ENCODE measurements at regions not wholly inside any gene's neighbourhood (a gene's known extent, or its start where the extent isn't known, plus 50 kb on each side); places are given as distances from the start of the nearest gene placed in this dataset.

DNA sequence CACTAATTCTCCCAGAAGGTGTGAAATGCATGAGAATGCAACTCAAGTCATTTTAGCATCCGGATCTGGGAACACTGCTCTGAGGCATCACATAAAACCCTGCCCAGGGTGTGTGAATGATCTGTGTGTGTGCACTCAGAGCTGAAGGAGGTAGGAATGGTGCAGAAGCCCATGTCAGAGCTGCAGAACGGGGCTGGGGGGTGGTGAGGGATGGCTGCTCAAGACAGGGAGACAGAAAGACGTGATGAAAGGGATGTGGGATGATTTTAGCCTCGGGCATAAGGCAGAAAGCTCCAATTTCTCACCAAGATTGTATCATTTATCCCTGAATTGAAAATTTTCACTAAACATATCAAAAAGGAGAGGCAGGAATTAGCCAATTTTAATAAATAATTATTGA is 369.1 kb downstream of the EIPR1 start:
- WGBS = 19% methylated on average over 4 of the region's 4 CpGs
- Histone ChIP-seq H3K27me3 (peaks cover 21% of the 10 kb centered on the region), H3K36me3 (no peaks in the 10 kb centered on the region), H3K4me3 (no peak overlapping the region), H3K9me3 (no peaks in the 10 kb centered on the region), H3K4me1 (no peaks in the 10 kb centered on the region), H3K27ac (no peak overlapping the region)
- DNase-seq (ENCODE audit: low spot score in 2 of 2) = no peak
- TF ChIP-seq, protein P1, sequence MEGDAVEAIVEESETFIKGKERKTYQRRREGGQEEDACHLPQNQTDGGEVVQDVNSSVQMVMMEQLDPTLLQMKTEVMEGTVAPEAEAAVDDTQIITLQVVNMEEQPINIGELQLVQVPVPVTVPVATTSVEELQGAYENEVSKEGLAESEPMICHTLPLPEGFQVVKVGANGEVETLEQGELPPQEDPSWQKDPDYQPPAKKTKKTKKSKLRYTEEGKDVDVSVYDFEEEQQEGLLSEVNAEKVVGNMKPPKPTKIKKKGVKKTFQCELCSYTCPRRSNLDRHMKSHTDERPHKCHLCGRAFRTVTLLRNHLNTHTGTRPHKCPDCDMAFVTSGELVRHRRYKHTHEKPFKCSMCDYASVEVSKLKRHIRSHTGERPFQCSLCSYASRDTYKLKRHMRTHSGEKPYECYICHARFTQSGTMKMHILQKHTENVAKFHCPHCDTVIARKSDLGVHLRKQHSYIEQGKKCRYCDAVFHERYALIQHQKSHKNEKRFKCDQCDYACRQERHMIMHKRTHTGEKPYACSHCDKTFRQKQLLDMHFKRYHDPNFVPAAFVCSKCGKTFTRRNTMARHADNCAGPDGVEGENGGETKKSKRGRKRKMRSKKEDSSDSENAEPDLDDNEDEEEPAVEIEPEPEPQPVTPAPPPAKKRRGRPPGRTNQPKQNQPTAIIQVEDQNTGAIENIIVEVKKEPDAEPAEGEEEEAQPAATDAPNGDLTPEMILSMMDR (IDR thresholded peaks at IDR 0.05) = no peak
- no peak for TF ChIP-seq EP300 (IDR thresholded peaks at IDR 0.05)

DNA sequence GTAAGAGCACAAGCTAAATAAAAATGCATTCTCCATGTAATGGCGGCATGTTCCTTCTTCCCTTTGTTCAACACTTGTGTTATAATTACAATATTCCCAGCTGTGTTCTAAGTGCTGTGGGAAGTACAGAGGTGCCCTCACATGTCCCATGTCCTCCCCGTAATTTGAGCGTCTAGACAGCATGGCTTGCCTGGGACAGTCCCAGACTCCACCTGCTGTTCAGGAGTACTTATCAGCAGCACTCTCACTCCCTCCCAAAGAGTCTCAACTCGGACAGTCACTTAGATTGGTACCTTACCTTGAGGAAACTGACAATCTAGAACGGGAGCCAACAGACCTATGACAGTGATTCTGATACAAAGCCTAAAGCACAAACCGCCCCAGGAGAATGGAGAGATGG is 370.5 kb downstream of the EIPR1 start:
- no peak for TF ChIP-seq EP300 (IDR thresholded peaks at IDR 0.05)
- TF ChIP-seq POLR2A (IDR thresholded peaks at IDR 0.05) = no peak
- TF ChIP-seq POLR2AphosphoS5 (IDR thresholded peaks at IDR 0.05) = no peak
- TF ChIP-seq, protein P1 (IDR thresholded peaks at IDR 0.05) = no peak
- WGBS = 77% methylated on average over 6 of the region's 6 CpGs

DNA sequence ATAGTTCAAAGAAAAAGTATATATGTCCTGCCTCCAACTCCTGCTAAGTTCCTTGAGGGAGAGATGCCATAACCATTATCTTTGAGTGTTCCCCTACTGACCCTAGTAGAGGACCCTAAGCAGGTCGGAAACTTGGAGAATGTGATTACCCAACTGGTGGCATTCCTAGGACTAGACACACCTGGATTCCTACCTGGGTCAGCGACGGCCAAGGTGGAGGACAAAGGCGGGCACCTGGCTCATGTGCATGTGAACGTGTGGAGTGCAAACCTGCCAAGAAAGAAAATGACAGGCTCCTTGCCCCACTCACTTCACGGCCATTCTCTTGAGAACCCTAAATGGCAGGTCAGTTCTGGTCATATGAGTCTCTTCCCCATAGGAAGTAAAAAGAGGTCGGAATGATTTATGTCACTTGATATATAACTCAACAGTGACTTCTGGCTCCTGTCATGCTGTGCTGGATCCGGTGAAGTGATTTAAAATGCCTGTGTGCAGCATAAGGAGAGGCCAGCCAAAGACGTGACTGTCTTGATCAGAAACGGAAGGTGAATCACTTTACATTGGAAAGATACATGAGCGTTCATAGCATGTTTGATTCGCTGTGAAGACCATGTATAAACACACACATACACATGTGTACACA is 371.6 kb downstream of the EIPR1 start:
- H3K4me1 ChIP-seq = no peaks in the 10 kb centered on the region
- no peak for TF ChIP-seq POLR2A (IDR thresholded peaks at IDR 0.05)
- no peak overlapping the region for H3K4me3 ChIP-seq
- DNase-seq (ENCODE audit: low spot score in 2 of 2) = no peak
- H3K36me3 ChIP-seq = no peaks in the 10 kb centered on the region
- peaks cover 21% of the 10 kb centered on the region for H3K27me3 ChIP-seq
- H3K9me3 ChIP-seq = no peaks in the 10 kb centered on the region
- H3K27ac ChIP-seq = no peak overlapping the region
- 64% methylated on average over 12 of the region's 12 CpGs for WGBS

More for the DNA sequence above, 370.5 kb downstream of the EIPR1 start:
- Histone ChIP-seq H3K4me1 (no peaks in the 10 kb centered on the region), H3K36me3 (no peaks in the 10 kb centered on the region), H3K4me3 (no peak overlapping the region), H3K9me3 (no peaks in the 10 kb centered on the region), H3K27me3 (peaks cover 21% of the 10 kb centered on the region), H3K27ac (no peak overlapping the region)
- no peak for DNase-seq (ENCODE audit: low spot score in 2 of 2)

DNA sequence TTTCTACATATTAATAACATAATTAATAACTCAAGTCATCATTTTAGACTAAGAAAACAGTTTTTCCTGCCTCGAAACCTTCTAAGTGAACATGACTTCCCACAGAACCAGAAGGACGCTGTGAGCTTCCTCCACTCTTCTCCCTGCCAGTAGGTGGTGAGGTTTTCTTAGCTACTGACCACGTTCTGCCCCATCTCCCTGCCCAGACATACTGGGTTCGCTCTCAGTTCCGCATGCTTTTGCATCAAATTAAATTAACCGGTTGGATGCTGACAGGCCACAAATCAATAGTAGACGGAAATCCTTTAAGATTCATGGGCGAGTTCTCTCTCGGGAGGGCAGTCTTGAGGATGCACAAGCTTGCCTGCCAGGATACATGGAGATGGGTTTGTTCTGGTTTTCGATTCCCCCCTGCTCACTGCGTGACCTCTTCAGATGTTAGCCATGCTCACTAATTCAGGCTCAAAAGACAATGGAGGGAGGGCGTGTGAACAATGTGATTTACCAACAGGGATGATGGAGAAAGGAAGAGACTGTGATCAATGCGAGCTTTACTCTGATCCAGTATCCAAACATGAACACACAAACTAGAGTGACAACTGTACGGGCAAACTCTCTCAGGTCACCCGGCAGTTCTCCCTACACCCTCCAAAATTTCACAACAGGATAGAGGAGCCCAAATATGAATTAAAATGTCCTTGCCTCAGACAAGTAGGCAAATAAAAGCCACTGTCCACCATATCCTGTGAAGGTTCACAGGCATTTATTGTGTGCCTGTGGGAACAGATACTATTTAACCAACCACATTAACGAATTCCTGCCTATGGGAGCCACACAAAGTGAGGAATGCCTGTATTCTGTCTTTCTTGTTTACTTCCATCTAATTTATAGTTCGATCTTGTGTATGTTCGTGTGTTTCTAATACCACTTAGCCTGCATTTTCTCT is 375.7 kb downstream of the EIPR1 start:
- no peak for TF ChIP-seq POLR2AphosphoS5 (IDR thresholded peaks at IDR 0.05)
- TF ChIP-seq POLR2A (IDR thresholded peaks at IDR 0.05) = no peak
- TF ChIP-seq EP300 (IDR thresholded peaks at IDR 0.05) = no peak
- TF ChIP-seq, protein P1 (IDR thresholded peaks at IDR 0.05) = peak in 1 of 2 donors; percentile 19
- Histone ChIP-seq H3K27me3 (peaks cover 7% of the 10 kb centered on the region), H3K9me3 (no peaks in the 10 kb centered on the region), H3K4me3 (no peak overlapping the region), H3K4me1 (no peaks in the 10 kb centered on the region), H3K27ac (no peak overlapping the region), H3K36me3 (no peaks in the 10 kb centered on the region)
- DNase-seq (ENCODE audit: low spot score in 2 of 2) = no peak
- WGBS = 43% methylated on average over 18 of the region's 18 CpGs

DNA sequence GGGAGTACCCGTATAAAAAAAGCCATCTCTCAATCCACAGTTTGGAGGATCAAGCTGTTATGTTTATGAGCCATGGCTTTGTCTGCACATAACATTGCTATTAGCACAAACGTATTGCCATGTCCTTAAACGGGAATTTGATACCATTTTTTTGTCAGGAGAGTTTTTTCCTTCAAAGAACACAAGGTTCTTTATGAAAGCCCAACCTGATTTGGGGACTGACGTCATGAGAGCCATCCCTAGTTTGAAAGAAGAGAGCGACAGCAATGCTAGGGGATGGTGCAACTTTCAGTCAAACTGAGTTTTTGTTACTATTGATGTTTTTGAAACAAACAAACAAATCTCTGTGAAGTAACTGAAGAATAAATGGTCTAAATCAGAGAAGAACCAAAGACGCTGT is 376.6 kb downstream of the EIPR1 start:
- no peaks in the 10 kb centered on the region for H3K36me3 ChIP-seq
- WGBS = 58% methylated on average over 6 of the region's 6 CpGs
- H3K27ac ChIP-seq = no peak overlapping the region
- TF ChIP-seq EP300 (IDR thresholded peaks at IDR 0.05) = no peak
- TF ChIP-seq POLR2AphosphoS5 (IDR thresholded peaks at IDR 0.05) = no peak
- TF ChIP-seq, protein P1 (IDR thresholded peaks at IDR 0.05) = no peak
- TF ChIP-seq POLR2A (IDR thresholded peaks at IDR 0.05) = no peak
- DNase-seq (ENCODE audit: low spot score in 2 of 2) = no peak
- no peak overlapping the region for H3K4me3 ChIP-seq
- peaks cover 4% of the 10 kb centered on the region for H3K27me3 ChIP-seq
- no peaks in the 10 kb centered on the region for H3K4me1 ChIP-seq
- H3K9me3 ChIP-seq = no peaks in the 10 kb centered on the region

Data from suprapubic skin (tissue), 4 donors.